Pons (tissue), 1 donor: ENCODE measurements at regions not wholly inside any gene's neighbourhood (a gene's known extent, or its start where the extent isn't known, plus 50 kb on each side); places are given as distances from the start of the nearest gene placed in this dataset.
"Not testable (repeated sequence)": the region's sequence is repeated elsewhere in the genome, so short reads cannot be mapped to it uniquely, and the experiment has no call there.

Experiments
- DNase-seq: peaks from one replicate; pipeline ENCODE4 v3.0.0-alpha.2; 2016; ENCODE audit warnings: low spot score

DNA sequence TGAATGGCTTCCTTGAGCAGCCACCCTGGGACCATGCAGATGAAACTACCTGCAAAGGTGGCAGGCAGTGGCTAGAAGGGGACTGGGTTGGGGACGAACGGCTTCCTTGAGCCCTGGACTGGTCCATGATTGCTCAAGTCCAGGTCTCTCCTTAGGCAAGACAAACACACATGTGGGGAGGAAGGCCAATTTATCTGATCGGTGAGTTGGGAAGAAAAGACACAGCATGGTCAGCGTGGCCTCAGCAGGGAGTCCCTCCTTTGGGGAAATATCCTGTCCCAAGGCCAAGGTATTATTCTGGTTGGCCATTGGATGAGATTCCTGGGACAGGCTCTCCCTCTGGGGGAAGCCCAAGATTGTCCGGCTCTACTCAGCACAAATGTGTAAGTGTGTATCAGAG, 116.3 kb upstream of the ERG start:
- no peak for DNase-seq

DNA sequence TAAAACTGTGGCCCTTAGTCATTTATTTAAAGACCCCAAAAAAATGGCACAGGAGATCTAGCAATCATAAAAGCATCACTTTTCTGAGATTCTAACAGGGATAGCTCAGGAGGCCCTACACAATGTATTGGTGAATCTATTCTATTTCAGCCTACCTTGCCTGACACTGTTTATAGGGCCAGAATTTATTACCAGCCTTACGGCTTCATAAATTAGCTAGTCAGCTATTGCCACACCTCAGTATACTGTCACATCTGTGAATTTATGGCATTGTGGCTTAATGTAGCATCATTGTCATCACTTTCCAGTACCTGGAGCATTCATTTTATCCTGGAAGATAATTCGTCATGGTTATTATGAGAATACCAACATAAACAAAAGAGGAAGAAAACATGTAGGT, 121.2 kb upstream of the ERG start:
- no peak for DNase-seq

DNA sequence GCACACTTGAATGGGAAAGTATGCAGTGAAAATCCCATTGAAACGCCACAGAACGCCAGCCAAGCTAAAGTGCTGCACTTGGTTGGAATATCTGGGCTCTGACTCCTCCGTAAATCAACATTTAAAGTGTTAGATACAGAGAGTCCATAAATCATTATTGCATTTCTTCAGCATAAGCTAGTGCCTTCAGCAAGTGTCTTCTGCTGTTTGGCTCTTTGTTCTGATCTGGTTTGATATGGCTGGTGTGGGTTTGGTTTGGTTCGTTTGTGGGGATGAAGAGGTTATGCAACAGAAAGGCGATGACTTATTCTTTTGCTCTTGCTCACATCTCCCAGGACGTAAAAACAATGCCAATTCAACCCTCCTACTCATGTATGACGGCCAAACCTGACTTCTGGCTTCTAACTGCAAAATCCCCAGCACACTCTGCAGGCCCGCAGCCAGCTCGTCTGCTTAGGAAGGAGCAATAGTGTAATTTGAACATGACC, 121.8 kb upstream of the ERG start:
- no peak for DNase-seq

DNA sequence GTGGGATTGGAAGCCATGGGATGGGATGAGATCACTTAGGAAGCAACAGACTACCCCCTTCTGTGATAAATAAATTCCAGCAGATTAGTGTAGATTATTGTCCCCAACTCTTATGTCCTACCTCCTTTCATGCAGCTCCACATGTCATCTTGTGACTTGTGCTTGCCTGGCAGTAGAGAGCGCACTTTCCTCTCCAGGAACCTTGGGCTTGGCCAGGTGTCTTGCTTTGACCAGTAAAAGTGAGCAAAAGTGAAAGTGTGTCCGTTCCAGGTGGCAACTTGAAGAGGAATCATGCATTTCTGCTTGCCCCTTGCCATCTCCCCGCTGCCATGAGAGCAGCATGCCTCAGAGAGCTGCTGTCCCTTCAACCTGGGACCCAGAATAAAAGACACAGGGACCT, 122.9 kb upstream of the ERG start:
- no peak for DNase-seq

DNA sequence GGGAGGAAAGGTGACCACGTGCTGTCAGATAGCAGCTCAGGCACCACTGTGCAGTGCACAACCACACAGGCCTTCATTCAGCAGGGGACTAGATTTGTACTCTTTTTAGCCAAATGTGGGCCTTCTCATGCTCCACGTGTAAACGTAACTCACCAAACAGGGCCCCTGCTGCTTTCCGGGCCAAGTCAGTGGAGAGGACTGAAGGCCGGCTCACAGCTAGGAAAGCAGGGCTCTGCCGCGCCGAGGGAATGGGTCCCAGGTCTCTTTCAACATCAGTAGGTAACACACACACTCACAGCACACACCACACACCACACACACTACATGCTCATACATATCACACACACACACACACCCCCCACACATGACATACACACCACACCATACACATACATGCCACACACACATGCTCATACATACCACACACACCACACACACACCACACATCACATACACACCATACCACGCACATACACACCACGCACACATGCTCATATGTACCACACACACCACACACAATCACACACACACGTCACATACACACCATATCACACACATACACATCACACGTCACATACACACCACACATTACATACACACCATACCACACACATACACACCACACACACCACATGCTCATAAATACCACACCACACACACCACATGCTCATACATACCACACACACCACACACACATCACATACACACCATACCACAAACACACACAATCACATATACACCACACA, 124.0 kb upstream of the ERG start:
- no peak for DNase-seq

DNA sequence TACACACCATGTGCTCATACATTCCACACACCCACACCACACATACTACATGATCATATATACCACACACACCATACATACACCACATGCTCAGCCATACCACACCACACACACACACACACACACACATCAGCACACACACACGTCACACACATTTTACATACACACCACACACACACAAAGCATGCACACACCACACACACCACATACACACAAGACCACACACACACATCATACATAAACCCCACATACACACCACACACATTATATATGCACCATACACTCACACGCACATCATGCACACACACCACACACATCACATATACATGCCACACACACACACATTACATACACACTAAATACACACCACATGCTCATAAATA, 124.5 kb upstream of the ERG start:
- no peak for DNase-seq

DNA sequence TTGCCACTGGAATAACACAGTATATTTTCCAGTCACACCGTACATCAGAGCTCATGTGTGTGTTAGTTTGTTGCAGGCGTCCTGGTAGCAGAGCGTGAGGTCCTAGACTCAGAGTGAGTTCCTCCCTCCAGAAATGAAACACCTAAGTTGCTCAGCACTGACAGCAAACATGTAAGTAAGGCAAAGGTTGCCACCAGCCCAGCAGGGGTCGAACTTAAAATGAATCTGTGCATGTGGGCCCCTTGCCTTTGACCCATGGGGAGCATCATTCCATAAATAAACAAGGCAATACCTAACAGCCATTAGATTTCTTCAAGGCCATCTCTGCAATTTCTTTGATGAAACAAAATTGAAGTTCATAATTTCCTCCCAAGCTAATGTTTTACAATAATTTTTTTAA, 125.3 kb upstream of the ERG start:
- DNase-seq, result no peak

DNA sequence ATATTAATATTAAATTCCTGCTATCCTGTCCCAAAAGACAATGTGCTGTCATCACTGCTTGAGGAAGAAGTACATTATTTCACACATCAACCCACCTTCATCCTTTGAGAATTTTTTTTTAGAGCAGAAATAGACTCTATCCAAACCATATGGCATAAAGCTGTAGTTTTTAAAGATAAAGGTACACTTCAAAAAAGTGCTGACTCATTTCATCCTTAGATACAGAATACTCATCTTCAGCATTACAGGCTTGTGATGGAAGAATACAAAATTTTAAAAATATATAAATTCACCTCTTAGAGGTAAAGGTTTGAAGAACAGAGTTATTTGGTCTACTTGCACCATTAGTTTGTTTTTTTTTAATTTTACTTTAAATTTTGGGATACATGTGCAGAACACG, 126.7 kb upstream of the ERG start:
- DNase-seq, result no peak

DNA sequence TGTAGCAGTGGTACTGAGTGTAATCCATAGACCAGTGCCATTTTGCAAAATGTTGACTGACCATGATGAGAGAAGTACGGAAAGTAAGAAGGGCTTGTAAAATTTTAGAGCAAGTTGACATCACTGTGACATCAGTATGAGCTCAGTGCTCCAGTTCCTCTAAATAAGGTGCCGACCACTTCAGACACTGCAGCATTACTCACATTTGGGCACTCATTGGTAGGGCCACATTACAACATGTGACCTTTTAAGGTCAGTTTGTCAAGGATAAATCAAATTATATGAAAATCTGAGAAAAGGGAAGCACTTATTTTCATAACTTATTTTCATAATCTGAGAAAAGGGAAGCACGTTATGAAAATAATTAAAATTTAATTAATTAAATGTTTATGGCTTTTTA, 128.0 kb upstream of the ERG start:
- DNase-seq, result no peak

DNA sequence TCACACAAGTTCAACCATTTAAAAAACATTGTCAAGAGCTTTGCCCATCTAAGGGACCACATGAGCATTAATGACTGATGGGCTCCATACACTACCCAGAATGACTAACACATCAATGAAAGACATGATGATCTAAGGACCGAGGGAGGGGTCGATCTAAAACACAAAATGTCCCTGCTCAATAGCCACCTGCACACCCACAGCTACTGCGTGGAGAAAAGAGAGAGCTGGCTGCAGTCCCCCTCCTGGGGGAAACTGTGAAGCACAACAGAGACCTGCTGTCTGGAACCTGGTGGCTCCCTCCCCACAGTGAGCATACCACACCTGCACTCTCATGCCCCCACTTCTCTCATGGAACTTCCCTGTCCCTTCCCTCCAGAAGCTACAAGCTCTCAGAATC, 130.1 kb upstream of the ERG start:
- DNase-seq, result no peak

DNA sequence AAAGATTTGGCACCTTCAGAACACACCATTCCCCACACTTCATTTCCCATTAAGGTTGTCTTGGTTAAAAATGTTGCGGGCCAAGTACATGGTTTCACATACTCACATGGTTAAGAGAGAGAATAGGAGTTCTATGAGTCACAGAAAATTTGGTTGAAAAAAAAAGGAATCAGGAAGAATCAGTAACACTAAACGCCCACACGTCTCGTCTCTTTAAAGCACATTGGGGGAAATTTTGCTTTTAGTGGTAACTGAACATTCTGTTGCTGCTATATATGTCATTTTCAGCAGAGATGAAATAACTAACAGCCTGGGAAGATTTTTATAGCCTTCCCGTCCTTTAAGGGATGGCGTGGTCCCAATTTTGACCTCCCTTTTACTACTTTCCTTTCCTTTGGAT, 132.9 kb upstream of the ERG start:
- no peak for DNase-seq

DNA sequence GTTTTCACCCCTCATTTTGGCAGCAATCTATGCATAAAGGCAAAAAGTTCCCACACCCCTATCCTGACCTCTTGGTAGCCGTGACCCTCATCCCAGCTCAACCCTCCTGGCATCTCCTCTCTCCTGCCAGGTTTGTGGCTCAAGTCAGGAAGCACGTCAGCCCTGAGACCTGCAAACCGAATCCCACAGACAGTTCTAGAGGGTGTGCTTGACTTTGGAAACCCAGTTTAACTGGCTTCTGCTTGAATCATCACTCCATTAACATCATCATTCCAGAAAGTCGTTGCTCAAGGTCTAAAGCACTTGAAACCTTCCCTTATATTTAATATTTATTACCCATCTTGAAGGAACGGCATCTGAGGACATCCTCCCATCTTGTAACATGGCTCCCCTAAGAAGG, 133.4 kb upstream of the ERG start:
- no peak for DNase-seq

DNA sequence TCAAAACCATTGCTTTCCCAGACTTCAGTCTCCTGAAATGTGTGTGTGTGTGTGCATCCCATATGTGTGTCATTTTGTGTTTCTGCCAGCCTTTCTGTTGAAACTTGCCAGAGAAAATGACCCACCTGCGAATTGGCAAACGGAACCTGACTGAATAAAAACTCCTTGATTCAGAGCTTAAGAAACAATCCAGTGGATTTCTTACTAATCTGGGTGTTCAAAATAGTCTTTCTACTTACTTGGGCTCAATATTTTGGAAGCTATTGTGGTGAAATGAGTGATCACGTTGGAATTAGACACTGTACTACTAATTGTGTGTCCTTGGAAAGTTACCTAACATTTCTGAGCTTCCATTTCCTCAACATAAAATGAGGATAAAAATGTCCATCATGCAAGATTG, 138.9 kb upstream of the ERG start:
- DNase-seq, result no peak

DNA sequence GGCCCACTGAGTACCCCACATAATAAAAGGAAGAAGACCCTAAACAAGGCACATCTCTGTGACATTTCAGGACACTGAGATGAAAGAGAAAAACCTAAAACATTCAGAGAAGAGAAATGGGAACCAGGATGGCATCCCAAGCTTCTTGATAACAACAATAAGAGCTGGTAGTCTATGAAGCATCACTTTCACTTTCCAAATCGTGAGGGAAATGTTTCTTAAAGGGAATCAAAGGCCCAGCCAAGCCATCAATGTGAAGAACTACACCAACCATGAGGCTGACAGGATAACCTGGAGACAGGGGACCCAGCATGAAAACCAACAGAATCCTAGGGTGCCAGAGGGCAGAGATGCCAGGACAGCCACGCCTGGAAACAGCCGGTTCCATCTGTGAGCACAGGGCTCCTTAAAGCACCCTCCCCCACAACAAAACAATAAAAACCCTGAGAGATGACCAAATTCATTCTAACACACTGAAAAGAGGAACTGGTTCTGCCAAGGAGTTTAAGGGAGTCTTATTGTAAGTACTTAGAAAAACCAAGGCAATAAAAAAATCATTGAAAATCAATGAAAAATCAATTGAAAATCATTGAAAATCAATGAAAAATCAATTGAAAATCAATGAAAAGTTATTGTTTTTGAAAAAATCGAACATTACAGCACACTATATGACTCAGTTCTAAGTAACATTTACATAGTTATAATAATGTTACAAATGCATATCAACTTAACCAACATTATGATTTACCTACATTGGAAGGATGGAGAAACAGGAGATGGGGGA, 141.5 kb upstream of the ERG start:
- no peak for DNase-seq

DNA sequence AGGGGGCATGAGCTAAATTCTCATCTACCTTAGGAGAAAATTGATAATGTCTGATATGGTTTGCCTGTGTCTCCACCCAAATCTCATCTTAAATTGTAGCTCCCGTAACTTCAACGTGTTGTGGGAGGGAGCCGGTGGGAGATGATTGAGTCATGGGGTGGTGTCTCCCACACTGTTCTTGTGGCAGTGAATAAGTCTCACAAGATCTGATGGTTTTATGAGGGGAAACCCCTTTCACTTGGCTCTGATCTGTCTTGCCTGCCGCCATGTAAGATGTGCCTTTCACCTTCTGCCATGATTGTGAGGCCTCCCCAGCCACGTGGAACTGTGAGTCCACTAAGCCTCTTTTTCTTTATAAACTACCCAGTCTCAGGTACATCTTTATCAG, 142.1 kb upstream of the ERG start:
- not testable (repeated sequence) for DNase-seq

DNA sequence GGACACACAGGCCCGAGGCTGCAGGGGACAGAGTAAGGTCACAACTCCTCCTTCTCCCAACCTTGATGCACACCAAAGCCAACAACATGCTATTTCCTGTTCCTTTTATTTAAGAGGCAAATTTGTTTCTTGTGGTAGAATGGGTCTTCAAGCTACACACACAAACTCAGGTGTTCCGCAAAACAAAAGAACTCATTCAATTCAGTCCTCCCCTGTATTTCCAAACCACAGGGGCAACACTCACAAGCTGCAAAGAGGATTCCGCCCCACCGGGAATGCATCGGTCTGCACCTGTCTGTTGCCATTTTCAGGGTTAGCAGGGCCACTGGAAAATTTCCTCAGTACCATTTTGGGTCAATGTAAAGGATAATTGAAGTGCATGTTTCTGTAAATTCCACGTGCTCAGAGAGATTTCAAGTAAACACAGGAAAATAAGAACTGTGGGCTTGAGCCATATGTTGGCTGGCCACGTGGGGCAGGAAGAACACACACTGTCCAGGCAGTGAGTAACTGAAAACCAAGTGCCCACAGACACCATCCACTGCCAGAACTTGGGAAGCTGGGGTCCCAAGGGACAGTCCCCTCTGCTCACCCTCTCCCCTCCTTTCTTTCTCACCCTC, 145.2 kb upstream of the ERG start:
- no peak for DNase-seq

DNA sequence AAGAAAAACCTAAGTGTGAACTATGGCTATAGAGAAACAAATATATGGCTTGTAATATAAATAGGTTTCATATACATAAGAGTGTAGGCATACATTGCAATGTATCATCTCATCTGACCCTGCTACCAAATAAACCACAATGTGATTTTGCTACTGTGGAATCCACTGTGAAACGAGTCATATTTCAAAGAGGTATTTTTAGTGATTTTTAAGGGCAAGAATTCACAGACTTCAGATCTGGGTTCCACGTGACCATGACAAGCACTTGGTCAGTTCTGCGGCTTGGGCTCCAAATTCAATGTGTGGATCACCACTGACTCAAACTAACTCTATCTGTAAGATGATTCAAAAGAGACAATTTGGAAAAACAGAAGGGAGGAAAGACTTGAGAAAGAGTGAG, 147.0 kb upstream of the ERG start:
- DNase-seq, result no peak

DNA sequence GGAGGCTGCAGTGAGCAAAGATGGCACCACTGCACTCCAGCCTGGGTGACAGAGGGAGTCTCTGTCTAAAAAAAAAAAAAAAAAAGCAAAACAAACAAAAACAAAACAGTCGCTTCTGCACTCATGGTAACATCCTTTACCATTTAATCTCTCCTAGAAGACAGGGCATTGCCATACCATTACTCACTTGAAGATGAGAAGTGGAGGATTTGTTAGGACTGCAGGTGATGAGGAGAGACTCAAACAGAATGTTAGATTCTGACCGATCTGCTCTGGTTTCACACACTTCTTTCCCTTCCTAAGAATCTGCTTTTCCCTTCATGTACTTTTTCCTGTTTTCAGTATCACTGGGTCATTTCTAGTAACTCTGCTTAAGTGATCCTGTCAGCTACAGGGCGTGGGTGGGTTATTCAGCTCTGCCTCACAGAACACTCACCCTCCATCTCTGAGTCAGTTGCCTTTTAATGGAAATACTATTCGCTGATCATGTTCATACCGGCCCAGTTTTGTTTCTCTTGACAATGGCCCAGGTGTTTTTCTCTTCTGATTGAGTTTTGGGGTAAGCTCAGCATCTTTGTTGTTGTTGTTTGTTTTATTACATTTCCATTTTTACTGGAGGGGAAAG, 148.0 kb upstream of the ERG start:
- no peak for DNase-seq

DNA sequence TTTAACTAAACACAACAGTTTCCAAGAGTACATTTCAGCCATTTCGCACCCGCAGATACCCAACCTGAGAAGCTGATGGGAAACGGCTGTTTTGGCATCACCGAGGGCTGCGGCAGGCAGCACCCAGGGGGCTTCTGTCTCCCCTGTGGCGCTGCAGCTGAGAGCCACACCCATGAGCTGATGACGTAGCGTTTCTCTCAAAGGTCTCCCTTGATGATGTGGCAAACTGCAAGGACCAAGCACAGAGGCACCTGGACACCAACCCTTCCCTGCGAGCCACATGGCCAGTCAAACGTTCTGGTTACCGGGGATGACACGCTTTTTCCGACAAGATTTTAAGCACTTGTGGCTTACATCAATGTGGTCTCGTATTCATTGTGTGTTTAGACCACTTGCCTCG, 150.8 kb upstream of the ERG start:
- no peak for DNase-seq

DNA sequence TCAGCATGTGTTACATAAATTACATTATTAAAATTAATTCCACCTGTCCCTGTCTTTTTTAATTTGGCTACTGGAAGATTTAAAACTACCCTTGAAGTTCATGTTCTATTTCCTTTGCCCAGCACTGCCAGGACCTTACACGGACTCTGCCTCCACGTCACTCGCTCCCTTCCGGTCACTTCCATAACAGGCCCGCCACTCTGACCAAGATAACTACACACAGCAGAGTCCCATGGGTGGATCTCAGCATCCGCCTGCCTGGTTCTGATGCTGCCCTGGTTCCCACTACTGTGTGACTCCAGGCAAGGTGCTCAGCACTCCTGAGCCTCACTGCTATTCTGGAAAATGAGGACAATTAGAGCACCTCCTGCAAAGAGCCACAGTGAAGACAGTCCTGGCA, 153.3 kb upstream of the ERG start:
- no peak for DNase-seq

DNA sequence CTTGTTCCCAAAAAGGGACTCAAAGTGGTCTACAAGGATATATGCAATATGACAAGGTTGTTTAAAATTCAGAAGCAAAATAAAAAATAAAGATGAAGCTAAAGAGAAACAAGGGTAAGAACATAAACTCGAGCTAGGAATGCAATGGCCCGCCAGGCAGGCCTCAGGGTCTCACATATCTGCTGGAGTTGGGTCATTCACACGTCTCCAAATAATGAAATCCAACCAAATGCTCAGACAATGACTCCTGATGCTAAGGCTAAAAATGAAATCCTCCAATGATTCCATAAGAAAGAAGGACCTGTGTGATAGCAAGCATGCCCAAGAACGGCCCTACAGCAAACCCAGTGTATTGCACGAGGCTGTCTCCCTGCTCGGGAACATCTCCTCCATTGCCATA, 153.3 kb upstream of the ETS2 start:
- DNase-seq, result no peak

DNA sequence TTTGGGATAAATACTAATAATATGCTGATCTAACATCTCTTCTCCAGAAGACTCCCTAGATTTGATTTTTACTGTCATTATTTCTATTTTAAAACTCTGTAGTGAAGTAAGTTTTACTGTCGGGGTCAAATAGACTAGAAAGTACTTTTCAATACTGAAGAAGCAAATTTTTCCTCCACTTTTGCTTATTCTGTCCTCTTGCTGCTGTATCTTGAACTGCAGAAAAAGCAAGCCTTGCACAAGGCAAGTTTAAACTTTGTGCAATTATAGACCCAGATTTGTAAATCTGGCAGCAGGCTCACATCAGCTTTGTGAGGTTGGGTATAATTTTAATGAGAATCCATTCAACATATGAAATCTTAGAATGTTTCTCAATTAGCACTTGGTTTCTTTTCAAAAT, 151.1 kb upstream of the ETS2 start:
- no peak for DNase-seq

DNA sequence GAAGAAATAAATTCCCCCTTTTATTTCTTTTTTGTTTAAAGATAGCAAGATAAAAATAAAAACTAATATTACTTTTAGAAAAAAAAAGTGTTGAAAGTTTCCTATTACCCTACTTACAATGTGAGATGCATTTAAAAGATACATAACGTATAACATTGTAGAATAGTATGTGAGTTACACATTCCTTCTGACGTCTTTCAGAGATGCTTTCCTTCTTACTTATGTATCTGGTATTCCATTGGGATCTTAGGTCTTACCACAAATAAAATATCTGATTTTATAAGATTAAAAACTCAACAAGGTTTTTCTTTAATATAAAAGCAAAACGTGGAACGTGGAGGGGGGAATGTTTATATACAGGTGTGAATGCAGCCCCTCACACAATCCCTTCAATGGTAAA, 147.2 kb upstream of the ETS2 start:
- no peak for DNase-seq
